ENCODE measurements at regions not wholly inside any gene's neighbourhood (a gene's known extent, or its start where the extent isn't known, plus 50 kb on each side); places are given as distances from the start of the nearest gene placed in this dataset.

GRCh38 chr12:124495194-124495983 is 72.0 kb downstream of the NCOR2 start:
- DNase-seq (peak in 1 of 5 donors; percentile 40), ATAC-seq (no peak)
- 73 to 79% (median 76%) methylated on average over 27 to 28 of the region's 28 CpGs for WGBS, 4 donors

GRCh38 chr12:124494751-124495129 is 72.7 kb downstream of the NCOR2 start:
- intact Hi-C loops (cut with DNase I) = loop anchor here in 4 of 10 donors (5.0 to 10.0 kb wide), 3 partner anchors 37 to 112 kb away; no protein-coding TSS in a partner anchor

More at GRCh38 chr12:124495194-124495983, 72.0 kb downstream of the NCOR2 start:
- no peak overlapping the region for H3K4me3 ChIP-seq
- intact Hi-C loops (cut with DNase I) = loop anchor here in 3 of 10 donors (5.0 to 10.0 kb wide), 3 partner anchors 38 to 113 kb away; no protein-coding TSS in a partner anchor
- peaks cover 31 to 96% (median 81%) of the 10 kb centered on the region in 12 donors for H3K4me1 ChIP-seq
- no peak for TF ChIP-seq CTCF (IDR thresholded peaks at IDR 0.05)
- no peak for TF ChIP-seq POLR2A (IDR thresholded peaks at IDR 0.05)
- H3K27ac ChIP-seq = peak overlapping the region in 3 of 12 donors; percentile 3 to 14 (median 13)
- peaks cover 0 to 46% (median 17%) of the 10 kb centered on the region in 9 donors for H3K36me3 ChIP-seq
- no peaks in the 10 kb centered on the region for H3K9me3 ChIP-seq
- no peaks in the 10 kb centered on the region for H3K27me3 ChIP-seq

GRCh38 chr12:124493809-124494750 is 73.3 kb downstream of the NCOR2 start:
- TF ChIP-seq POLR2A (IDR thresholded peaks at IDR 0.05) = no peak

More at GRCh38 chr12:124494751-124495129, 72.7 kb downstream of the NCOR2 start:
- H3K4me3 ChIP-seq = no peak overlapping the region
- peaks cover 0 to 49% (median 17%) of the 10 kb centered on the region in 9 donors for H3K36me3 ChIP-seq
- WGBS, 4 donors = 94 to 96% (median 95%) methylated on average over 6 to 7 of the region's 7 CpGs
- peaks cover 31 to 93% (median 77%) of the 10 kb centered on the region in 12 donors for H3K4me1 ChIP-seq
- H3K9me3 ChIP-seq = no peaks in the 10 kb centered on the region
- no peak for DNase-seq
- no peaks in the 10 kb centered on the region for H3K27me3 ChIP-seq
- no peak for TF ChIP-seq POLR2A (IDR thresholded peaks at IDR 0.05)
- TF ChIP-seq CTCF (IDR thresholded peaks at IDR 0.05) = no peak
- no peak for ATAC-seq
- peak overlapping the region in 1 of 12 donors; percentile 3 for H3K27ac ChIP-seq

More at GRCh38 chr12:124493809-124494750, 73.3 kb downstream of the NCOR2 start:
- no peaks in the 10 kb centered on the region for H3K27me3 ChIP-seq
- no peaks in the 10 kb centered on the region for H3K9me3 ChIP-seq
- WGBS, 4 donors = 68 to 75% (median 75%) methylated on average over 24 to 27 of the region's 27 CpGs
- peaks cover 0 to 56% (median 17%) of the 10 kb centered on the region in 9 donors for H3K36me3 ChIP-seq
- ATAC-seq (no peak), DNase-seq (peak in 1 of 5 donors; percentile 47)
- intact Hi-C loops (cut with DNase I) = loop anchor here in 3 of 10 donors (5.0 to 10.0 kb wide), 2 partner anchors 37 to 109 kb away; no protein-coding TSS in a partner anchor
- H3K4me3 ChIP-seq = no peak overlapping the region
- H3K27ac ChIP-seq = no peak overlapping the region
- H3K4me1 ChIP-seq = peaks cover 31 to 91% (median 72%) of the 10 kb centered on the region in 12 donors
